ENCODE measurements at regions not wholly inside any gene's neighbourhood (a gene's known extent, or its start where the extent isn't known, plus 50 kb on each side); places are given as distances from the start of the nearest gene placed in this dataset.

- Histone ChIP-seq H3K4me3 (ENCODE audit: low read length) (no peak overlapping the region), H3K36me3 (ENCODE audit: insufficient read depth, low read length) (no peaks in the 10 kb centered on the region), H3K9ac (ENCODE audit: low read length) (no peak overlapping the region), H3K4me2 (ENCODE audit: low read length) (no peak overlapping the region), H3K79me2 (replicated peaks; ENCODE audit: insufficient read depth, low read length) (no peaks in the 10 kb centered on the region), H3K9me2 (ENCODE audit: insufficient read depth, low read length) (no peaks in the 10 kb centered on the region), H3K27ac (ENCODE audit: low read length) (no peak overlapping the region), H3F3A (ENCODE audit: insufficient read depth, low read length, poor library complexity, severe bottlenecking) (no peaks in the 10 kb centered on the region), H3K9me3 (ENCODE audit: low read length) (no peaks in the 10 kb centered on the region), H4K20me1 (ENCODE audit: insufficient read depth) (no peaks in the 10 kb centered on the region), H3K27me3 (ENCODE audit: insufficient read depth, low read depth, low read length) (no peaks in the 10 kb centered on the region), H2AFZ (ENCODE audit: low read depth, low read length) (no peak overlapping the region)
- TF ChIP-seq REST (IDR thresholded peaks at IDR 0.05; ENCODE audit: borderline replicate concordance) = no peak
- TF ChIP-seq RAD21 (conservative IDR thresholded peaks at IDR 0.05) = no peak
- TF ChIP-seq CTCF (IDR thresholded peaks at IDR 0.05; ENCODE audit: poor library complexity, severe bottlenecking) = no peak
- no peak for TF ChIP-seq POLR2AphosphoS5 (IDR thresholded peaks at IDR 0.05)
- no peak for TF ChIP-seq TAF1 (IDR thresholded peaks at IDR 0.05; ENCODE audit: low read depth)
- TF ChIP-seq EP300 (conservative IDR thresholded peaks at IDR 0.05; ENCODE audit: poor library complexity, severe bottlenecking) = no peak
- no peak for TF ChIP-seq MXI1 (conservative IDR thresholded peaks at IDR 0.05; ENCODE audit: poor library complexity, severe bottlenecking)
- no peak for TF ChIP-seq SMC3 (conservative IDR thresholded peaks at IDR 0.05; ENCODE audit: poor library complexity)
- TF ChIP-seq EZH2 (IDR thresholded peaks at IDR 0.05; ENCODE audit: borderline replicate concordance, insufficient read depth, low read length, poor library complexity, severe bottlenecking) = no peak
These were observed 607.6 kb downstream of the PCDH17 start for GRCh38 chr13:58238972-58239773.

GRCh38 chr13:58239774-58240268 lies 608.3 kb downstream of the PCDH17 start:
- H3F3A ChIP-seq (ENCODE audit: insufficient read depth, low read length, poor library complexity, severe bottlenecking) = no peaks in the 10 kb centered on the region
- no peak overlapping the region for H3K4me3 ChIP-seq (ENCODE audit: low read length)
- no peaks in the 10 kb centered on the region for H4K20me1 ChIP-seq (ENCODE audit: insufficient read depth)
- H3K9ac ChIP-seq (ENCODE audit: low read length) = no peak overlapping the region
- H3K36me3 ChIP-seq (ENCODE audit: insufficient read depth, low read length) = no peaks in the 10 kb centered on the region
- H3K9me3 ChIP-seq (ENCODE audit: low read length) = no peaks in the 10 kb centered on the region
- H3K79me2 ChIP-seq (replicated peaks; ENCODE audit: insufficient read depth, low read length) = no peaks in the 10 kb centered on the region
- no peaks in the 10 kb centered on the region for H3K9me2 ChIP-seq (ENCODE audit: insufficient read depth, low read length)
- H3K27me3 ChIP-seq (ENCODE audit: insufficient read depth, low read depth, low read length) = no peaks in the 10 kb centered on the region
- no peak for TF ChIP-seq EP300 (conservative IDR thresholded peaks at IDR 0.05; ENCODE audit: poor library complexity, severe bottlenecking)
- TF ChIP-seq RAD21 (conservative IDR thresholded peaks at IDR 0.05) = no peak
- H3K4me2 ChIP-seq (ENCODE audit: low read length) = no peak overlapping the region
- H2AFZ ChIP-seq (ENCODE audit: low read depth, low read length) = no peak overlapping the region
- no peak overlapping the region for H3K27ac ChIP-seq (ENCODE audit: low read length)
